HL-60 (cell line): ENCODE measurements at regions not wholly inside any gene's neighbourhood (a gene's known extent, or its start where the extent isn't known, plus 50 kb on each side); places are given as distances from the start of the nearest gene placed in this dataset.

Experiments
- DNase-seq, 2 experiments: peaks; one replicate each; pipeline ENCODE4 v3.0.0-alpha.2; 2010 to 2020; ENCODE audit warnings: low read depth in 1 of 2, low spot score in 1 of 2
- H3K27ac ChIP-seq: fragments of 250-450 bp; sonication (Bioruptor Pico); replicated peaks from 2 replicates; pipeline ENCODE4 v1.5.1; 2020; ENCODE audit warnings: mild to moderate bottlenecking, moderate library complexity
- H3K27me3 ChIP-seq: fragments of 250-450 bp; sonication (Bioruptor Pico); 2 replicates; pipeline ENCODE4 v1.5.1; 2021; ENCODE audit warnings: mild to moderate bottlenecking, moderate library complexity; ENCODE audit not compliant: insufficient read depth, poor library complexity, severe bottlenecking
- H3K4me3 ChIP-seq: replicated peaks from 2 replicates; pipeline ENCODE4 v1.5.1; 2011; ENCODE audit warnings: mild to moderate bottlenecking, control low read depth, low read length; ENCODE audit not compliant: insufficient read depth
- GABPA ChIP-seq: IDR thresholded peaks from 2 replicates; pipeline ENCODE4 v1.6.1; 2012; ENCODE audit warnings: low read depth
- POLR2AphosphoS5 ChIP-seq: IDR thresholded peaks from 2 replicates; pipeline ENCODE4 v1.6.1; 2012; ENCODE audit warnings: low read depth
- SPI1 ChIP-seq: IDR thresholded peaks from 2 replicates; pipeline ENCODE4 v1.6.1; 2012; ENCODE audit warnings: low read depth, mild to moderate bottlenecking, borderline replicate concordance
- TF ChIP-seq, protein P1 (sequence below): IDR thresholded peaks from 2 replicates; pipeline ENCODE4 v1.6.1; 2012; ENCODE audit warnings: low read depth; ENCODE audit not compliant: insufficient replicate concordance
- TF ChIP-seq, protein P2 (sequence below): IDR thresholded peaks from one replicate; pipeline ENCODE4 v1.5.1; 2011; ENCODE audit warnings: low read length, control low read depth, inconsistent platforms; ENCODE audit not compliant: insufficient read depth

GRCh38 chr22:27574002-27574366 is 227.6 kb downstream of the MN1 start:
- no peak for DNase-seq

DNA sequence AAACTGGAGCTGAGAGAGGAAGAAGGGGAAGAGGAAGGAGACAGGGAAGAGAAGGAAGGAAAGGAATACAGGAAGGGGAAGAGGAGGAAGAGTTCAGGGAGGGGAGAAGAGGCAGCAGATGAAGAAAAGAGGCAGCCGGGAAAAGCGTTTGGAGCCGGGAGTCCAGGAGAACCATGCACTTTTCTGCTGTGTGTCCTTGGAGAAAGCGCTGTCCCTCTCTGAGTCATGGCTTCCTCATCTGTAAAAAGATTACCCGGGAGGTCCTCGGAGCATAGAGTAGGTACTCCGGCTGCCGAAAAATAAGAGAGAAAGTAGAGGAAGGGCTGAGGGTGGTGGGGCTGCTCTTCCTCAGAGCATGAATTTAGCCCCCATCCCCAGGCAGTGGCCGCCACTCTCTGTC is 226.9 kb downstream of the MN1 start:
- TF ChIP-seq GABPA (no peak), SPI1 (no peak), POLR2AphosphoS5 (no peak)
- TF ChIP-seq, protein P1, sequence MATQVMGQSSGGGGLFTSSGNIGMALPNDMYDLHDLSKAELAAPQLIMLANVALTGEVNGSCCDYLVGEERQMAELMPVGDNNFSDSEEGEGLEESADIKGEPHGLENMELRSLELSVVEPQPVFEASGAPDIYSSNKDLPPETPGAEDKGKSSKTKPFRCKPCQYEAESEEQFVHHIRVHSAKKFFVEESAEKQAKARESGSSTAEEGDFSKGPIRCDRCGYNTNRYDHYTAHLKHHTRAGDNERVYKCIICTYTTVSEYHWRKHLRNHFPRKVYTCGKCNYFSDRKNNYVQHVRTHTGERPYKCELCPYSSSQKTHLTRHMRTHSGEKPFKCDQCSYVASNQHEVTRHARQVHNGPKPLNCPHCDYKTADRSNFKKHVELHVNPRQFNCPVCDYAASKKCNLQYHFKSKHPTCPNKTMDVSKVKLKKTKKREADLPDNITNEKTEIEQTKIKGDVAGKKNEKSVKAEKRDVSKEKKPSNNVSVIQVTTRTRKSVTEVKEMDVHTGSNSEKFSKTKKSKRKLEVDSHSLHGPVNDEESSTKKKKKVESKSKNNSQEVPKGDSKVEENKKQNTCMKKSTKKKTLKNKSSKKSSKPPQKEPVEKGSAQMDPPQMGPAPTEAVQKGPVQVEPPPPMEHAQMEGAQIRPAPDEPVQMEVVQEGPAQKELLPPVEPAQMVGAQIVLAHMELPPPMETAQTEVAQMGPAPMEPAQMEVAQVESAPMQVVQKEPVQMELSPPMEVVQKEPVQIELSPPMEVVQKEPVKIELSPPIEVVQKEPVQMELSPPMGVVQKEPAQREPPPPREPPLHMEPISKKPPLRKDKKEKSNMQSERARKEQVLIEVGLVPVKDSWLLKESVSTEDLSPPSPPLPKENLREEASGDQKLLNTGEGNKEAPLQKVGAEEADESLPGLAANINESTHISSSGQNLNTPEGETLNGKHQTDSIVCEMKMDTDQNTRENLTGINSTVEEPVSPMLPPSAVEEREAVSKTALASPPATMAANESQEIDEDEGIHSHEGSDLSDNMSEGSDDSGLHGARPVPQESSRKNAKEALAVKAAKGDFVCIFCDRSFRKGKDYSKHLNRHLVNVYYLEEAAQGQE, result no peak
- TF ChIP-seq, protein P2, sequence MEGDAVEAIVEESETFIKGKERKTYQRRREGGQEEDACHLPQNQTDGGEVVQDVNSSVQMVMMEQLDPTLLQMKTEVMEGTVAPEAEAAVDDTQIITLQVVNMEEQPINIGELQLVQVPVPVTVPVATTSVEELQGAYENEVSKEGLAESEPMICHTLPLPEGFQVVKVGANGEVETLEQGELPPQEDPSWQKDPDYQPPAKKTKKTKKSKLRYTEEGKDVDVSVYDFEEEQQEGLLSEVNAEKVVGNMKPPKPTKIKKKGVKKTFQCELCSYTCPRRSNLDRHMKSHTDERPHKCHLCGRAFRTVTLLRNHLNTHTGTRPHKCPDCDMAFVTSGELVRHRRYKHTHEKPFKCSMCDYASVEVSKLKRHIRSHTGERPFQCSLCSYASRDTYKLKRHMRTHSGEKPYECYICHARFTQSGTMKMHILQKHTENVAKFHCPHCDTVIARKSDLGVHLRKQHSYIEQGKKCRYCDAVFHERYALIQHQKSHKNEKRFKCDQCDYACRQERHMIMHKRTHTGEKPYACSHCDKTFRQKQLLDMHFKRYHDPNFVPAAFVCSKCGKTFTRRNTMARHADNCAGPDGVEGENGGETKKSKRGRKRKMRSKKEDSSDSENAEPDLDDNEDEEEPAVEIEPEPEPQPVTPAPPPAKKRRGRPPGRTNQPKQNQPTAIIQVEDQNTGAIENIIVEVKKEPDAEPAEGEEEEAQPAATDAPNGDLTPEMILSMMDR, result no peak
- no peak overlapping the region for H3K4me3 ChIP-seq

More at GRCh38 chr22:27574002-27574366, 227.6 kb downstream of the MN1 start:
- no peaks in the 10 kb centered on the region for H3K27me3 ChIP-seq
- no peak overlapping the region for H3K4me3 ChIP-seq
- TF ChIP-seq, protein P2, result no peak
- TF ChIP-seq GABPA (no peak), SPI1 (no peak), POLR2AphosphoS5 (no peak)
- TF ChIP-seq, protein P1, result no peak
- no peak overlapping the region for H3K27ac ChIP-seq

DNA sequence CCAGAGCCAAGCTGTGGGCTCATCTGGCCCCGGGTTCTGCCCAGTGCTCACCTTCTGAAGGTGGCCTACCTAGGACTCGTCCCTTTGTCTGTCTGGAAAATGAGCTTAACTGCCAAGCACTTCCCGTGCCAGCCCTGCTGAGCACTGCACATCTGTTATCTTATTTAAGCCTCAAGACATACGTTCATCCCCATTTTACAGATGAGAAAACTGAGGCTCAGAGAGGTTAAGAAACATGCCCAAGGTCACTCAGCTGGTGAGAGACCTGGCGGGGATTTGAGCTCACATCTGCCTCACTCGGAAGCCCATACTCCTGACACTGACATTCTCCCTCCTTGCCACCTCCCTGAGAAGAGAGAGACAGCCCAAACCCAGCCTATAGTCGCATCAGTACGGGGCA is 226.2 kb downstream of the MN1 start:
- H3K27me3 ChIP-seq, result no peaks in the 10 kb centered on the region
- no peak for TF ChIP-seq GABPA
- H3K27ac ChIP-seq, result no peak overlapping the region
- no peak for DNase-seq
- H3K4me3 ChIP-seq, result no peak overlapping the region

More for the DNA sequence above, 226.9 kb downstream of the MN1 start:
- Histone ChIP-seq H3K27ac (no peak overlapping the region), H3K27me3 (no peaks in the 10 kb centered on the region)
- DNase-seq, result no peak

DNA sequence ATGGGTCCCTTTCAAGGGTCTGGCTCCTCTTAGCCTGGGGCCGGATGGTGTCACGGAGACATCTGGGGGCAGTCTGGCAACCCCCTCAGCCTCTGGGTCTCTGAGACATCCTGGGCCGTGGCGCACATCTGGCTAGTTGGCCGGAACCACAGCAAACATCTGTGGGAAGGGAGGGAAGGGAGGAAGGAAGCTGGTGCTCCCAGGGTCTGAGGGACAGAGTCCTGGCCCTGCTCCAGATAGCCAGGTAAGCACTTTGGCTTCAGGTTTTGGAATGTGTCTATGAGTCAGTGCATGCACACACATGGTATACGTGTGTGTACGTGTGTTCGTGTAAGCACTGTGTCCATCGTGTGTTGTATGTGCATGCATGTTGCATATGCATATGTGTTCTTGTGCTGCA is 225.1 kb downstream of the MN1 start:
- Histone ChIP-seq H3K27ac (no peak overlapping the region), H3K4me3 (no peak overlapping the region), H3K27me3 (no peaks in the 10 kb centered on the region)
- TF ChIP-seq, protein P1, result no peak
- TF ChIP-seq GABPA (no peak), SPI1 (no peak), POLR2AphosphoS5 (no peak)
- TF ChIP-seq, protein P2, result no peak
- DNase-seq, result no peak
